HAP-1 (cell line): ENCODE measurements at regions not wholly inside any gene's neighbourhood (a gene's known extent, or its start where the extent isn't known, plus 50 kb on each side); places are given as distances from the start of the nearest gene placed in this dataset.

Experiments
- DNase-seq, 2 experiments: peaks; one replicate each; pipeline ENCODE4 v3.0.0-alpha.2; 2016 to 2020; ENCODE audit warnings: low spot score in 2 of 2
- H3K27me3 ChIP-seq: fragments of 250-450 bp; sonication (Bioruptor Pico); 2 replicates; pipeline ENCODE4 v1.5.1; 2020; ENCODE audit warnings: low read depth, mild to moderate bottlenecking, moderate library complexity
- H3K36me3 ChIP-seq: fragments of 250-450 bp; sonication (Bioruptor Pico); replicated peaks from 2 replicates; pipeline ENCODE4 v1.5.1; 2020; ENCODE audit warnings: mild to moderate bottlenecking
- H3K4me1 ChIP-seq: fragments of 250-450 bp; sonication (Bioruptor Pico); 2 replicates; pipeline ENCODE4 v1.5.1; 2020; ENCODE audit warnings: mild to moderate bottlenecking
- H3K4me3 ChIP-seq: fragments of 250-450 bp; sonication (Bioruptor Pico); 2 replicates; pipeline ENCODE4 v1.5.1; 2020; ENCODE audit warnings: mild to moderate bottlenecking, moderate library complexity
- H3K9me3 ChIP-seq: fragments of 250-450 bp; sonication (Bioruptor Pico); 2 replicates; pipeline ENCODE4 v1.5.1; 2020; ENCODE audit warnings: mild to moderate bottlenecking, moderate library complexity
- in situ Hi-C: fragments of 300-500 bp; cut with MboI; formaldehyde crosslinking; loops from 3 replicates; pipeline ENCODE4 v1.14.3; 2020; ENCODE audit warnings: low sequenced_read_pairs, inconsistent platforms, mixed read lengths

GRCh38 chr2:47315475-47315874 is 53.6 kb upstream of the EPCAM start:
- H3K36me3 ChIP-seq: no peaks in the 10 kb centered on the region
- in situ Hi-C loops: no loop called here
- no peak overlapping the region for H3K4me3 ChIP-seq

GRCh38 chr2:47313728-47314127 is 55.4 kb upstream of the EPCAM start:
- Histone ChIP-seq H3K4me3 (no peak overlapping the region), H3K27me3 (no peaks in the 10 kb centered on the region), H3K36me3 (no peaks in the 10 kb centered on the region), H3K4me1 (peaks cover 21% of the 10 kb centered on the region), H3K9me3 (no peaks in the 10 kb centered on the region)
- no peak for DNase-seq
- in situ Hi-C loops: no loop called here

More at GRCh38 chr2:47315475-47315874, 53.6 kb upstream of the EPCAM start:
- DNase-seq: no peak
- H3K27me3 ChIP-seq: no peaks in the 10 kb centered on the region
- H3K9me3 ChIP-seq: no peaks in the 10 kb centered on the region
- peaks cover 15% of the 10 kb centered on the region for H3K4me1 ChIP-seq

GRCh38 chr2:47313141-47313691 is 55.9 kb upstream of the EPCAM start:
- no peaks in the 10 kb centered on the region for H3K36me3 ChIP-seq
- no peak for DNase-seq
- in situ Hi-C loops: no loop called here
- H3K9me3 ChIP-seq: no peaks in the 10 kb centered on the region
- peaks cover 21% of the 10 kb centered on the region for H3K4me1 ChIP-seq
- no peak overlapping the region for H3K4me3 ChIP-seq
- H3K27me3 ChIP-seq: no peaks in the 10 kb centered on the region

GRCh38 chr2:47312491-47312850 is 56.6 kb upstream of the EPCAM start:
- Histone ChIP-seq H3K36me3 (no peaks in the 10 kb centered on the region), H3K9me3 (no peaks in the 10 kb centered on the region), H3K4me3 (no peak overlapping the region), H3K4me1 (peaks cover 21% of the 10 kb centered on the region), H3K27me3 (no peaks in the 10 kb centered on the region)
- in situ Hi-C loops: no loop called here
- DNase-seq: no peak

- no peak for DNase-seq
- no peak overlapping the region for H3K4me3 ChIP-seq
- in situ Hi-C loops: no loop called here
- H3K27me3 ChIP-seq: no peaks in the 10 kb centered on the region
- H3K36me3 ChIP-seq: no peaks in the 10 kb centered on the region
- H3K4me1 ChIP-seq: peaks cover 21% of the 10 kb centered on the region
- H3K9me3 ChIP-seq: no peaks in the 10 kb centered on the region
Observed at GRCh38 chr2:47311764-47312490, 57.2 kb upstream of the EPCAM start.

GRCh38 chr2:47310801-47311560 is 58.1 kb upstream of the EPCAM start:
- H3K4me1 ChIP-seq: peaks cover 21% of the 10 kb centered on the region
- in situ Hi-C loops: no loop called here
- DNase-seq: no peak

GRCh38 chr2:47309952-47310800 is 58.9 kb upstream of the EPCAM start:
- in situ Hi-C loops: no loop called here
- H3K4me3 ChIP-seq: no peak overlapping the region
- DNase-seq: peak; percentile 79 to 86
- H3K4me1 ChIP-seq: peaks cover 21% of the 10 kb centered on the region
- no peaks in the 10 kb centered on the region for H3K9me3 ChIP-seq
- no peaks in the 10 kb centered on the region for H3K27me3 ChIP-seq
- H3K36me3 ChIP-seq: no peaks in the 10 kb centered on the region

More at GRCh38 chr2:47310801-47311560, 58.1 kb upstream of the EPCAM start:
- H3K27me3 ChIP-seq: no peaks in the 10 kb centered on the region
- H3K36me3 ChIP-seq: no peaks in the 10 kb centered on the region
- H3K9me3 ChIP-seq: no peaks in the 10 kb centered on the region
- H3K4me3 ChIP-seq: no peak overlapping the region

GRCh38 chr2:47309472-47309951 is 59.6 kb upstream of the EPCAM start:
- DNase-seq: no peak
- in situ Hi-C loops: no loop called here
- peaks cover 21% of the 10 kb centered on the region for H3K4me1 ChIP-seq
- H3K36me3 ChIP-seq: no peaks in the 10 kb centered on the region
- no peaks in the 10 kb centered on the region for H3K9me3 ChIP-seq
- H3K4me3 ChIP-seq: no peak overlapping the region
- no peaks in the 10 kb centered on the region for H3K27me3 ChIP-seq

- no peak for DNase-seq
- in situ Hi-C loops: no loop called here
- no peaks in the 10 kb centered on the region for H3K27me3 ChIP-seq
- H3K36me3 ChIP-seq: no peaks in the 10 kb centered on the region
- peaks cover 29% of the 10 kb centered on the region for H3K4me1 ChIP-seq
- no peak overlapping the region for H3K4me3 ChIP-seq
- H3K9me3 ChIP-seq: no peaks in the 10 kb centered on the region
Observed at GRCh38 chr2:47307066-47307465, 62.0 kb upstream of the EPCAM start.

GRCh38 chr2:47304654-47305053 is 64.5 kb upstream of the EPCAM start:
- H3K36me3 ChIP-seq: no peaks in the 10 kb centered on the region
- H3K27me3 ChIP-seq: no peaks in the 10 kb centered on the region
- no peak overlapping the region for H3K4me3 ChIP-seq
- no peak for DNase-seq
- in situ Hi-C loops: no loop called here
- no peaks in the 10 kb centered on the region for H3K9me3 ChIP-seq
- peaks cover 31% of the 10 kb centered on the region for H3K4me1 ChIP-seq

- Histone ChIP-seq H3K9me3 (no peaks in the 10 kb centered on the region), H3K27me3 (no peaks in the 10 kb centered on the region), H3K36me3 (no peaks in the 10 kb centered on the region), H3K4me1 (peaks cover 33% of the 10 kb centered on the region), H3K4me3 (no peak overlapping the region)
- DNase-seq: no peak
- in situ Hi-C loops: no loop called here
Observed at GRCh38 chr2:47303341-47304148, 65.6 kb upstream of the EPCAM start.

GRCh38 chr2:47302308-47302707 is 66.8 kb upstream of the EPCAM start:
- DNase-seq: no peak
- H3K27me3 ChIP-seq: no peaks in the 10 kb centered on the region
- in situ Hi-C loops: no loop called here
- H3K9me3 ChIP-seq: no peaks in the 10 kb centered on the region
- H3K4me1 ChIP-seq: peaks cover 46% of the 10 kb centered on the region
- no peak overlapping the region for H3K4me3 ChIP-seq
- H3K36me3 ChIP-seq: no peaks in the 10 kb centered on the region

GRCh38 chr2:47301731-47302130 is 67.4 kb upstream of the EPCAM start:
- no peaks in the 10 kb centered on the region for H3K27me3 ChIP-seq
- H3K9me3 ChIP-seq: no peaks in the 10 kb centered on the region
- no peak for DNase-seq
- H3K4me3 ChIP-seq: no peak overlapping the region
- no peaks in the 10 kb centered on the region for H3K36me3 ChIP-seq
- in situ Hi-C loops: no loop called here
- H3K4me1 ChIP-seq: peaks cover 51% of the 10 kb centered on the region
